ENCODE measurements at regions not wholly inside any gene's neighbourhood (a gene's known extent, or its start where the extent isn't known, plus 50 kb on each side); places are given as distances from the start of the nearest gene placed in this dataset.

DNA sequence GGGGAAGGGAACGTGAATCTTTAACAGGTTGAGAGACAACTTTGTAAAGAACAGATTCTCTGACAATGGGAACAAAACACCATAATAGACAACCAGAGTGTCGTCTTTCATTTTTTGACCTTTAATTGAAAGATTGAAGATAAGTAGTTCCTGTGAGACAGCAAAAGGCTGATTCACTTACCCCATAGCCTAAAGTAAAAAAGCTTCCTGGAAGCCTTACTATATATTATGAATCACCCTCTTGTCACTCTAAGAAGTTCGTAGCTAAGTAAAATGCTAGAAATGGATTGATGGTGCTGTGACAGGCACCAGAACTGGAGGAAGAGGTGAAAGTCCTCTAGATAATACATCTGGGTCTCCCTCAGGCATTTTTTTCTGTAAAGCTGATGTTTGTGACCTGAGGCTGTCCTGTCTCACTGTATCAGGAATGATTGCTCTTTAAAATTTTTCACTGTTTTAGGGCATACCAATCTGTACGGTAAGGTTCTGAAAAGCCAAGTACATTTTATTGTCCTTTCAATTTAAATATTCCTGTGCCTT is 824.6 kb upstream of the SEMA6D start:
- H3K9me3 Mint-ChIP-seq: peaks cover 29% of the 10 kb centered on the region
- no peak overlapping the region for H3K4me3 Mint-ChIP-seq
- H3K27me3 Mint-ChIP-seq: no peaks in the 10 kb centered on the region
- H3K27ac Mint-ChIP-seq: no peak overlapping the region
- H3K36me3 Mint-ChIP-seq (ENCODE audit: low read depth): no peaks in the 10 kb centered on the region
- intact Hi-C loops (cut with micrococcal nuclease): no loop called here
- no peaks in the 10 kb centered on the region for H3K4me1 Mint-ChIP-seq (ENCODE audit: low read depth)

DNA sequence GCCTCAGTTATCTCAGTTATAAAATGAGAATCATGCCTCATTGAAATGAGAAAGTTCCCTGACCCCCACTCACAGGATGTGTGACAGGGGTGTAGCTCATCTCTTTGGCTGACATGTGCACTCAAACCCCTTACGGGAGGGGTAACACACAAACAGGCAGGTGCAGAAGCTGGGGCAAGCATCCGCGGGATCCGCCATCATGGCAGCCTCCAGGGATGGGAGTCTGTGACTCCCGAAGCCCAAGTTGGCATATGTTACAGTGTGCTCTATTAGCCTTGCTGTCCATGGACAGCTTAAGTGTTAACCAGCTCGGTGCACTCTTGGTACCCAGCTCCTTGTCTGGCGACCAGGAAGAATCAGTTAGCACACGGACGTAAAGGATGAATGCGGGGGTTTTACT is 822.7 kb upstream of the SEMA6D start:
- peaks cover 29% of the 10 kb centered on the region for H3K9me3 Mint-ChIP-seq

DNA sequence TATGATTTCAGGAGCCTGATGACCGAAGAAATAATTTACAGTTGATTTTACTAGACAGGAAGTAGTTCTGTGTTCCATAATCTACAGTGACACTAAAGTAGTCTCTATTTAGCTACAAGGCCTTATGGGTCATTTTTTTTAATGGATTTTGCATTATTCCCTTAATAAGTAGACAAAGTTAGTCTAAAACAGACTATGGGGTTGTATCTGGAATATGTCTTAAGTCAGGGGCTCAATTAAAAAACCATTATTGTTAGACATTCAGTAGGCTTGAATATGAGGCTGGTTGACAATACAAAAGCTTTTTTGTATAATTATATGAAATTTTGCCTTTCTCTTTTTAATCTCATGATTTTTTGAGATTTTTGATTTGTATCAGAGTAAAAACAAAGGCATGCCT is 820.0 kb upstream of the SEMA6D start:
- no peaks in the 10 kb centered on the region for H3K27me3 Mint-ChIP-seq
- H3K9me3 Mint-ChIP-seq: peaks cover 43% of the 10 kb centered on the region
- intact Hi-C loops (cut with micrococcal nuclease): no loop called here
- no peaks in the 10 kb centered on the region for H3K36me3 Mint-ChIP-seq (ENCODE audit: low read depth)
- H3K27ac Mint-ChIP-seq: no peak overlapping the region
- no peaks in the 10 kb centered on the region for H3K4me1 Mint-ChIP-seq (ENCODE audit: low read depth)
- H3K4me3 Mint-ChIP-seq: no peak overlapping the region

More for the DNA sequence above, 822.7 kb upstream of the SEMA6D start:
- Mint-ChIP-seq H3K4me3 (no peak overlapping the region), H3K4me1 (ENCODE audit: low read depth) (no peaks in the 10 kb centered on the region), H3K27ac (no peak overlapping the region), H3K27me3 (no peaks in the 10 kb centered on the region), H3K36me3 (ENCODE audit: low read depth) (no peaks in the 10 kb centered on the region)
- intact Hi-C loops (cut with micrococcal nuclease): no loop called here

DNA sequence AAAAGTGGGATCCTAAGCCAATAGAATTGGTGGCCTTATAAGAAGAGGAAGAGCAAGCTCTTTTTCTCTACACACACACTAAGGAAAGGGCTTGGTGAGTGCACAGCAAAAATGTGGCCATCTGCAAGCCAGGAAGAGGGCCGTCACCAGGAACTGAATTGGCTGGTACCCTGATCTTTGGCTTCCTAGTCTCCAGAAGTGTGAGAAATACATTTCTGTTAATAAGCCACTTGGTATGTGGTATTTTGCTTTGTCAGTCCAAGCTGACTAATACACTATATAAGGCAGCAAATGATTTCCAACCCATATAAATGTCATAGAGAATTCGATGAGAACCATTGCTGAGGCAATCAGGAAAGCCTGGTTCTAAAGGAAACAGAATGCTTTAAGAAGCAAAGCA is 816.3 kb upstream of the SEMA6D start:
- H3K27me3 Mint-ChIP-seq: no peaks in the 10 kb centered on the region
- no peaks in the 10 kb centered on the region for H3K4me1 Mint-ChIP-seq (ENCODE audit: low read depth)
- intact Hi-C loops (cut with micrococcal nuclease): no loop called here
- no peak overlapping the region for H3K4me3 Mint-ChIP-seq
- H3K9me3 Mint-ChIP-seq: peaks cover 18% of the 10 kb centered on the region
- no peaks in the 10 kb centered on the region for H3K36me3 Mint-ChIP-seq (ENCODE audit: low read depth)
- no peak overlapping the region for H3K27ac Mint-ChIP-seq

DNA sequence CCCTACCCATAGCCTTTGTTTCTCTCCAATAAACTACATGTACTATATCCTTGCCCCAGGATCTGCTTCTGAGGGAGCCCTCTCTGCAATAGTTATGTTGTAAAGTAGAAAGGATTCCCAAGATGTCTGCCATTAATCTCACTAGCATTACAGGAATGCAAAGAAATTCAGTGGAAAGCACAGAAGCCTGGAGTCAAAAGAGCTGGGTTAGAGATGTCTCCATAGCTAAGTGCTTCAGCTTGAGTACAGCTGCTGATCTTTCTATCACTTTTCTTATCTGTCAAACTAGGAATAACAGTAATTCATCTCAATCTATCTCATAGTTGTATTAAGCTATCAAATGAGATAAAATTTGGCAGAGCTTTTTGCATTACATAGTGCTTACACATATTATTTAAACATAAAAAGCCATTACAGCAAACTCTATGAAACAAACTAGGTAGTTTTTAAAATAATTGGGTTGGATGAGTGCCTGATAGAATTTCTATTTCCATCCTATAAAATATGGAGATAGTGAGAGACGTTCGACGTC is 799.5 kb upstream of the SEMA6D start:
- intact Hi-C loops (cut with micrococcal nuclease): no loop called here
- Mint-ChIP-seq H3K36me3 (ENCODE audit: low read depth) (no peaks in the 10 kb centered on the region), H3K27ac (no peak overlapping the region), H3K4me3 (no peak overlapping the region), H3K9me3 (peaks cover 28% of the 10 kb centered on the region), H3K27me3 (no peaks in the 10 kb centered on the region), H3K4me1 (ENCODE audit: low read depth) (no peaks in the 10 kb centered on the region)

DNA sequence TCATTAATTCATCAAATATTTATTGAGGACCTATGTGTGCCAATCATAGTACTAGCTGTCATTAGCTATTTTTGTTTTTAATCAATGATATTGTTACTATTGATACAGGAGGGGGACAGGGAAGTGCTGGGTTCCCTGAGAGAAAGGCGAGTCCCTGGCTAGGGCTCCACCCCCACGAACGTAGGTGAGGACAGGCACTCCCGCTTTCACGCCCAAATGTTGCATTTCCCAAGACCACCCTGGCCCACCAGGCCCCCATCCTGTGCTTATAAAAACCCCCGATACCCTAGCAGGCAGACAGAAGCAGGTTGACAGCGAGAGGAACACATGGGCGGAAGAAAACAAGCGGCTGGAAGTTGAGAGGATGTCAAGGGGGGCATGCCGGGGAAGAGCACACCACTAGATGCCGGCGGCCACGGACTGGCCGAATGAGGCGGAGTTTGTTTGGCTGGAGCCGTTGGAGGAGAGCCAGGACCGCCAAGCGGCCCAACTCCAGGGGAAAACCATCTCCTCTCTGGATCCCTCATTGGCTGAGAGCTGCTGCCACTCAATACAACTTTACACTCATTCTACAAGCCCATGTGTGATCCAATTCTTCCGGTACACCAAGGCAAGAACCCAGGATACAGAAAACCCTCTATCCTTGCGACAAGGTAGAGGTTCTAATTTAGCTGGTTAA is 798.7 kb upstream of the SEMA6D start:
- Mint-ChIP-seq H3K4me1 (ENCODE audit: low read depth) (no peaks in the 10 kb centered on the region), H3K9me3 (peaks cover 28% of the 10 kb centered on the region), H3K4me3 (no peak overlapping the region), H3K36me3 (ENCODE audit: low read depth) (no peaks in the 10 kb centered on the region), H3K27ac (no peak overlapping the region), H3K27me3 (no peaks in the 10 kb centered on the region)
- intact Hi-C loops (cut with micrococcal nuclease): no loop called here

DNA sequence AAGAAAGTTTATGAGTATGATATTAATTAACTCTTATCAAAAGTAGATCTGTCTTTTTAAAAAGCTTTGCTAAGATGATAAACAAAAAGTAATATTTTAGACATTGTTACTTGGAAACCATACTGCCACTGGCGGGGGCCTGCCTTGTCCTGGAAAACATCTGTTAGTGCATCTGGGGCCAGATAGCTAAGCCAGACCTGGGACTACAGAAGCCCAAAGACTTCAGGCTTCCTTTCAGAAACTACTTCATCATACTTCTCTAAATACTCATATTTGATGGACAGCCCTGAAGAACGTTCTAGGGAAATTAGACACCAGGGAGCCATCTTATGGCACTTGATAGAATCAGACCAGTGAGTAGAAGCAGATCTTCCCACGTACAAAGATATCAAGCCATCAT is 795.4 kb upstream of the SEMA6D start:
- Mint-ChIP-seq H3K9me3 (peaks cover 21% of the 10 kb centered on the region), H3K27me3 (no peaks in the 10 kb centered on the region), H3K4me3 (no peak overlapping the region), H3K36me3 (ENCODE audit: low read depth) (no peaks in the 10 kb centered on the region), H3K4me1 (ENCODE audit: low read depth) (no peaks in the 10 kb centered on the region), H3K27ac (no peak overlapping the region)
- intact Hi-C loops (cut with micrococcal nuclease): no loop called here

DNA sequence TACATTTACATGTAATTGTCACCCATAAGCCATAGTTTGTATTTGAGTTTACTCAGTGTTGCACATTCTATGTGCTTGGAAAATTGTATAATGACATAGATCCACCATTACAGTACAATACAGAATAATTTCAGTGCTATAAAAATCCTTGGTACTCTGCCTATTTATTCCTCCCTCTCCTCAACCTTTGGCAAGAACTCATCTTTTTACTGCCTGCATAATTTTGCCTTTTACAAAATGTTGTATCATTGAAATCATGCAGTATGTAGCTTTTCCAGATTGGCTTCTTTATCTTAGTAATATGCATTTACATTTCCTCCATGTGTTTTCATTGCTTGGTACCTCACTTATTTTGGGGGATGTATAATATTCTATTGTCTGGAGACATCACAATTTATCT is 786.9 kb upstream of the SEMA6D start:
- H3K9me3 Mint-ChIP-seq: peaks cover 13% of the 10 kb centered on the region
- H3K27ac Mint-ChIP-seq: no peak overlapping the region
- no peaks in the 10 kb centered on the region for H3K27me3 Mint-ChIP-seq
- H3K36me3 Mint-ChIP-seq (ENCODE audit: low read depth): no peaks in the 10 kb centered on the region
- H3K4me3 Mint-ChIP-seq: no peak overlapping the region
- intact Hi-C loops (cut with micrococcal nuclease): no loop called here
- H3K4me1 Mint-ChIP-seq (ENCODE audit: low read depth): no peaks in the 10 kb centered on the region

DNA sequence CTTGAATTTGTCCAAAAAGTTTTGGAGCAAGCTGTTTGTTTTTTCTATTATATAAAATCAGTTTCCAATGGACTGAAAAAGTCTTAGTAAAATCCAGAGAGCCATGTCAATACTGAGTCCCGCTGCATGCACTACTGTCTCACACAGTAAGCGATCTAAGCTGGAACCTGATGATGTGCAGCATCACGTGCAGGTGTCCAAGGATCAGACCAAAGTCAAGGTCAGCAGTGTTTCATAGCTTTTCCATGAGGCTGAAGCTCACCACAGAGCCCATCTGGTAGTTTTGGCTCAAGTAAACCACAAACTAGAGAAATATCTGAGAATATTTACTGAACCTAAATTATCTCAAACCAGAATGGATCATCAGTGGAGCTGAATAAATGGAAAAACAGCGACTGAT is 784.0 kb upstream of the SEMA6D start:
- intact Hi-C loops (cut with micrococcal nuclease): no loop called here
- Mint-ChIP-seq H3K27ac (no peak overlapping the region), H3K9me3 (peaks cover 23% of the 10 kb centered on the region), H3K27me3 (no peaks in the 10 kb centered on the region), H3K4me3 (no peak overlapping the region), H3K36me3 (ENCODE audit: low read depth) (no peaks in the 10 kb centered on the region), H3K4me1 (ENCODE audit: low read depth) (no peaks in the 10 kb centered on the region)

DNA sequence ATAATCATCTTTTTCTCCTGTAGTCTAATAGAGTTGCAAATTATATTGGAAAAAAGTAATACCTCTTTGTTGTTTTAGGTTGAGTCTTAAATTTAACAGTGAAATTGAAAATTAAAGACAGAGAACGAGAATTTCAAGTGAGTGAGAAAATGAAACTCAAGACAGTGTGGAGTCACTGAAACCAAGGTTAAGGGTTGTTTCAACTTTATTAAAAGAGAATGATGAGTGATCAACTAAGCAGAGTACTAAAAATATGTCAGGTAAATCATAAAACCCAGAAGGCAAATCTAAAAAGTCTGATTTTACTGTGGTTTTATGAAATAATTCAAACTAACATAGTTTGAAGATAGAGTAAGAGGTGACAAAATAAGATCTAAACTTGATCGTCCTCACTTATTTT is 782.5 kb upstream of the SEMA6D start:
- Mint-ChIP-seq H3K36me3 (ENCODE audit: low read depth) (no peaks in the 10 kb centered on the region), H3K9me3 (peaks cover 36% of the 10 kb centered on the region)

DNA sequence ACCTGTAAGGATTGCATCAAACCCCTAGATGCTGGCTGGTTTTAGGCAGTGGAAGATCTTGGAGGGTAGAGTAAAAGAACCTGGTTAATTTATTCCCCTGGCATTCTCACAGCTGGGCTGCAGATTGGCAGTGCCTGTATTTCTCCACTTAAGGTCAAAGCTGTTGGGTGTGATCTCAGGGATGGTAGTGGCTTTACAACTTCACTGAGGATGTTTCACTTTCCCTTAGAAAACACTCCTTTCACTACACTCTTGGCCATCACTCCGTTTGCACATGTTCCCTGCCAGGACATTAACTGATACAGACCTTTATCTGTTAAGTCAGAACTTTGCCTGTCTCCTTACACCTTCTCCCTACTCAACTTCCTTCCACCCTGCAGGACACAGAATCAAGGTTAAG is 779.1 kb upstream of the SEMA6D start:
- Mint-ChIP-seq H3K4me1 (ENCODE audit: low read depth) (no peaks in the 10 kb centered on the region), H3K36me3 (ENCODE audit: low read depth) (no peaks in the 10 kb centered on the region), H3K27ac (no peak overlapping the region), H3K9me3 (peaks cover 34% of the 10 kb centered on the region), H3K4me3 (no peak overlapping the region), H3K27me3 (no peaks in the 10 kb centered on the region)
- intact Hi-C loops (cut with micrococcal nuclease): no loop called here

More for the DNA sequence above, 782.5 kb upstream of the SEMA6D start:
- H3K27ac Mint-ChIP-seq: no peak overlapping the region
- no peaks in the 10 kb centered on the region for H3K27me3 Mint-ChIP-seq
- no peaks in the 10 kb centered on the region for H3K4me1 Mint-ChIP-seq (ENCODE audit: low read depth)
- intact Hi-C loops (cut with micrococcal nuclease): no loop called here
- no peak overlapping the region for H3K4me3 Mint-ChIP-seq

DNA sequence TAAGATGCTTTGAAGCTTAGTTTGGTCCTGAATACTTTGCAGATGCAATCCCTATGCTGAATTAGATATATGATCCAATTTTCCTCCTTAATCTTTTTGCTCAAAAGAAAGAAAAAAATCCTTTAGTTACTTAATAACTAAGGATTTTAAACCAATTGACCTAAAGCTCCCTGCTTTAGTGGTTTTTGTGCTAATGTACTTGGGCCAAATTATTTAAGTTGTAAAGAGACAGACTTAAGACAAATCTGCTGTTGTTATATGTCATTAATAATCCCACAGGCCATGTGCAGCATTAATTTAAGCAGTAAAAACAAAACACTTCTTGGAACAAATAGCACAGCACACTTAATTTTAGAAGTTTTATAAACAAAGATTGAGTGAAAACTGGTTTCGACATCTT is 776.1 kb upstream of the SEMA6D start:
- H3K27me3 Mint-ChIP-seq: no peaks in the 10 kb centered on the region
- H3K4me3 Mint-ChIP-seq: no peak overlapping the region
- intact Hi-C loops (cut with micrococcal nuclease): no loop called here
- no peak overlapping the region for H3K27ac Mint-ChIP-seq
- H3K9me3 Mint-ChIP-seq: peaks cover 39% of the 10 kb centered on the region
- no peaks in the 10 kb centered on the region for H3K36me3 Mint-ChIP-seq (ENCODE audit: low read depth)
- no peaks in the 10 kb centered on the region for H3K4me1 Mint-ChIP-seq (ENCODE audit: low read depth)

DNA sequence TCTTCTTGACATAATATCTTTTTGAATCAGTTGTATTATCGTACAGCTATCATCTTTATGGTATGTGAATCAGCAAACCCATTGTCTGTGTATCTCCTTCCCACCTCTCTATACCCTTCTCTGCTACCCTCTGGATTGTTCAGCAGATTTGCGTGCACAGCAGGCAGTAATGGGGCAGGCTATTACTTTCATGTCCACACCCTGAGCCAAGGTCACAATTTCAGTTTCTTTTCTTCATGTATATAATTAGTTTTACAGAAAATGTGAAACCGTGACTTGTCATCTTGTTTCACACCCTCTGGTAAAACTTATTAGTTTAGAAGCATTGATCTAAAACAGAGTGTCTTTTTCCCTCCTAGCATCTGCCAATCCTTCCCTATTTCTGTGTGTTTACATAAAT is 770.4 kb upstream of the SEMA6D start:
- H3K36me3 Mint-ChIP-seq (ENCODE audit: low read depth): no peaks in the 10 kb centered on the region
- H3K9me3 Mint-ChIP-seq: peaks cover 47% of the 10 kb centered on the region
- intact Hi-C loops (cut with micrococcal nuclease): no loop called here
- no peaks in the 10 kb centered on the region for H3K4me1 Mint-ChIP-seq (ENCODE audit: low read depth)
- no peak overlapping the region for H3K4me3 Mint-ChIP-seq
- no peaks in the 10 kb centered on the region for H3K27me3 Mint-ChIP-seq
- no peak overlapping the region for H3K27ac Mint-ChIP-seq

DNA sequence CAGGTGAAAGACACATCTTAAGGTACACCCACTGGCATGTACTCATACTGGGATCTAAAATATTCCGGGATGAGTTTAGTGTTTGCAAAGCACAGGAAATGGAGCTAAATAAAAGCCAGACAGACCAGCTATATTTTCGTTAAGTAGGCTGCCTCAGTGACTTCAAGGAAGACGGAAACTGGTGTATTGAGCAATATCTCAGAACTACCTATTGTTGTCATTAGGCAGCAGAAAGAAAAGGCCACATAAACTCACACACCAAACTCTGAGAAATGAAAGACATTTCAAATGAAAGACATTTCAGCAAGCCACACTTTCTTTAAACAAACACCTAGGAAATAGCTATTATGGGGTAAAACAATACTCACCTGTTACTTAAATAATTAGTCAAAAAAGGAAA is 761.7 kb upstream of the SEMA6D start:
- Mint-ChIP-seq H3K27ac (no peak overlapping the region), H3K4me3 (no peak overlapping the region), H3K36me3 (ENCODE audit: low read depth) (no peaks in the 10 kb centered on the region), H3K9me3 (peaks cover 38% of the 10 kb centered on the region), H3K27me3 (no peaks in the 10 kb centered on the region), H3K4me1 (ENCODE audit: low read depth) (no peaks in the 10 kb centered on the region)
- intact Hi-C loops (cut with micrococcal nuclease): no loop called here

DNA sequence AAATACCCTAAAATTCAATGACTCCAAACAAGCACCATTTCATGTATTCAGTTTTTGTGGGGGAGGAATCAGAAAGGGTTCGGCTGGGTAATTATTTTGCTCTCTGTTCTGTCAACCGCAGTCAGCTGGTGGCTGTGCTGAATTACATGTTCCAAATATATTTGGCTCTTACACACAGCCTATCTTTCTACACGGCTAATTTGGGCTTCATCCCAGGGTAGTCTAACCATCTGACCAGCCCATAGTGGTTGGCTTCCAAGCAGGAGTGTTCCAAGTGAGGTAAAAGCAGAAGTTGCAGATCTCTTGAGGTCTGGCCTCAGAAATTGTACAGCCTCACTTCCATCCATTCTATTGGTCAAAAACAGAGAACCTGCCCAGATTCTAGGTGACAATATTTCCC is 760.8 kb upstream of the SEMA6D start:
- Mint-ChIP-seq H3K4me3 (no peak overlapping the region), H3K27me3 (no peaks in the 10 kb centered on the region), H3K9me3 (peaks cover 33% of the 10 kb centered on the region), H3K27ac (no peak overlapping the region), H3K4me1 (ENCODE audit: low read depth) (no peaks in the 10 kb centered on the region), H3K36me3 (ENCODE audit: low read depth) (no peaks in the 10 kb centered on the region)
- intact Hi-C loops (cut with micrococcal nuclease): no loop called here
